ENCODE measurements at regions not wholly inside any gene's neighbourhood (a gene's known extent, or its start where the extent isn't known, plus 50 kb on each side); places are given as distances from the start of the nearest gene placed in this dataset.
"Not testable (repeated sequence)": the region's sequence is repeated elsewhere in the genome, so short reads cannot be mapped to it uniquely, and the experiment has no call there.

DNA sequence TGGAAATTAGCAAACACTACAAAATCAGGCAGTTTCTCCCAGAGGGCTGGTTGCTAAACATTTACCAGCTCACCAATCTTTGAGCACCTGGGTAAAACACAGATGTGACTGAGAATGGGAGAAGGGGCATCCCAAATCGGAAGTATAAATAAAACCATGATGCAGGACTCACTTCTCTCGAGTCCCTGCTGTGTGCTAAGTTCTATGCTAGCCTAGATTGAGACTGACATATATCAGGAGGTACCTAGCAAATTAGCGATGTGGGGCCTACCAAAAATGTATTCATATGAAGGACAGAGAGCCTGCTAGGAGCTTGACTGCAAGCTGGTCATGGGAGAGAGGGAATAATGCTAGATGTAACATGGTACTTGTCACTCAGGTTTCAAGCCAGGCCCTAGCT, 171.9 kb upstream of the PGRMC2 start:
- DNase-seq (ENCODE audit: low spot score) (no peak), ATAC-seq (no peak)

DNA sequence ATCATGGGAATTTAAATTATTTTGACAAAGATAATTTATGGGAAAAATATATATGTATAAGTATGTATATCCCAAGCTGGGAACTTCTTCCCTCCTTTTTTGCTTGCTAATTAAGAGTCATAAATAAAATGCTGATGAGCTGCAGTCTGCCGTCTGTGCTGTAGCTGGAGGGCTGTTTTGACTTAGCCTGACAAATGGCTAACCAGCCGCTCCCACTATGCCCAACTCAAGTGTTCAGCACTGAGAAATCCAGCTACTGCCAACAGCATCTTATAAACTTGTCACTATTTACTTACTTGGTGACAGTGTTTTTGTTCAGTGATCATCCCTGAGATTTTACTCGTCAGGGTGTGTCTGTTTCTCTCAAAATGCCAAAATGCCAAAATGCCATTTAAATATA, 171.2 kb upstream of the PGRMC2 start:
- no peak for ATAC-seq
- no peak for DNase-seq (ENCODE audit: low spot score)

DNA sequence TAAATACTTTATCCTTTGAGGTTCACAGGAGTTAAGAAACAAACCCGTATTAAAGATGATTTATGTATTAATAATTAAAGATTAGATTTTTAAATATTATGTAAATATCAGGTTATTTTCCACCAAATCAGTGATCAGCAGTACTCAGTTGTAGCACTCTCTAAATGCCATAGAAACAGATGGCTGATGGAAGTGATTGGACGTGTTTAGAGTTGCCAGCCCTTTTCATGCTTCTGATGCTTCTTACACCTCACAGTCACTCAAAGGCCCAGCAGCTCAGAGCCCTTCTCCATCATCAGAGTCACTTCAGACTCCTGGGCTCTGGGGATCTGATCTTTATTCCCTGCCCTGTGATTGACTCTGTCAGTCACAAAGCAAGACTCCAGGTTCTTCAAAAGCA, 170.1 kb upstream of the PGRMC2 start:
- ATAC-seq: no peak

DNA sequence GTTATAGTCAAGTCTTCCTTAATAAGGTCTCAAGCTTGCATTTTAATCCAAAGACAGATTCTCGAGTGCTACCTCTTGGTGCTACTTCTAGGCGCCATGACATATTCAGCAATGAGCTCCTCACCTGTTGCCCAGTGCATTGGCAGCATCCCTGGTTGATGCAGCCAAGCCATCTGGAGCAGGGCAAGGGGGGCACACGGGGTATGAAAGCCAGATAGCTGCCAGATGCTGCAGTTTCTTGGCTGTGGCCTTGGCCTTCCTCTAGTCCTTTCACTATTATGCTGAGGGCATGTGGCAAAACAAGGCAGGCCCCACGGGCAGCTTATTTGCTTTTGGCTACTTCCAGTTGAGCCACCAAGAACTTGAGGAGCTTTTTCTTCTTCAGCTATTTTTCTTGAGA, 168.6 kb upstream of the PGRMC2 start:
- ATAC-seq: no peak
- no peak for DNase-seq (ENCODE audit: low spot score)

More for the DNA sequence above, 170.1 kb upstream of the PGRMC2 start:
- no peak for DNase-seq (ENCODE audit: low spot score)

DNA sequence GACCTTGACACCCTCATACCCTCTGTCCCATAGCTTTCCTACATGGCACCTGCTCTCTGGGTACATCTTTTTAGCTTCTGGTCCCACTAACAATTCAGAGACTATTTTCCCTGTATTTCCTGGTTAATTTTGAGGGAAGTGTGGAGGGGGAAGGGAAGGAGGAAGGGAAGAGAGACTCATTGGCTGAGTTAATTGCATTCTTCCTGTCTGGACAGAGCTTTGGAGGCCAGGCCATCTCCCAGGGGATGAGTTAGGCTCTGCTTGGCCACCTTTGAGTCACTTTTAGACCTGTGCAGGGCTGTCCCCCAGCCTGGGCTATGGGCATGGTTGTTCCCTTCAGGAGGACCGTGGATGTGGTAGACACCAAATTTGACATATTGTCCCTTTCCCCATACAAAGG, 167.9 kb upstream of the PGRMC2 start:
- no peak for ATAC-seq
- no peak for DNase-seq (ENCODE audit: low spot score)

DNA sequence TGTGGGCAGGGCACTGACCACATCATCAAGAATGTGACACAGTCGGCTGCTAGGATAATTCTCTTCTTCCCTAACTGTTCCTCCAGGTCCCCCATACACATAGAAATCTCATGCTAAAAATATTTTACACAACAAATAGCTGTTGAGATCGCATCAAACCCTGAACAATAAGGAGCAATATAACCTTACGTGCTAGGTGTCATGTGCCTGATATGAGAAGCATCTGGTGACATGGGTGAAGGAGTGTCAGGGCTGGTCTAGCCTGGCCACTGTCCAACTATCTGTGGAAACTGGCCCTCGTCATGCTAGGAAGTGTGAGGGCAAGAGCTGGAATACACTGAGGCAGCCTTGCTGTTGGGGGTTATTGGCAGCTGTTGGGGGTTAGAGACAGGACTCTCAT, 167.3 kb upstream of the PGRMC2 start:
- ATAC-seq: no peak
- DNase-seq (ENCODE audit: low spot score): no peak

DNA sequence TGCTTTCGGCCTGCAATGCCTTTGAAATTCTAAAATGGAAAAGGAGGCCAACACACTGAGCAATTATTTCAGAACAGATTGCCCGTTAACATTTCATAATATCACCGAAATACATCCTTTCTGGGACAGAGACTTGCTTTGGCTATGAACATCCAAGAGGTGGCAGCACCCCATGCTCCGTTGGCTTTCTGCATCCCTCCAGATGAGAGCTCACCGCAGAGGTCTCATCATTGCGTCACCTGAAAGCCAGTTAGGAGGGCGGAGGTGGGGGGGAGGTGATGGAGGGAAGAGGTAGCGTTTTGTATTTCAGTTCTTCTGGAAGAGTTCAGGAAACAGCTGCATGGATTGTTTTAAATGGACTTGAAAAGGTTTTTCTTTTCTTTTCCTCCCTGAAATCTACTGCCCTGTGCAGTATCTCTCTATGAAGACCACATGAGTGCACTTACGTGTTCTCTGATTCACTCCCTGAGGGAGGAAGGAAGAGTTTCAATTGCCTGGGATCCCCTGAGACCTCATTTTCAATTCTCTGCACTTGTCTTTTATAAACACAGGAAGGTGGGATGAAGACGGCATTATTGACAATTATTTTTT, 166.8 kb upstream of the PGRMC2 start:
- ATAC-seq (peak; percentile 99), DNase-seq (ENCODE audit: low spot score) (peak; percentile 73)

DNA sequence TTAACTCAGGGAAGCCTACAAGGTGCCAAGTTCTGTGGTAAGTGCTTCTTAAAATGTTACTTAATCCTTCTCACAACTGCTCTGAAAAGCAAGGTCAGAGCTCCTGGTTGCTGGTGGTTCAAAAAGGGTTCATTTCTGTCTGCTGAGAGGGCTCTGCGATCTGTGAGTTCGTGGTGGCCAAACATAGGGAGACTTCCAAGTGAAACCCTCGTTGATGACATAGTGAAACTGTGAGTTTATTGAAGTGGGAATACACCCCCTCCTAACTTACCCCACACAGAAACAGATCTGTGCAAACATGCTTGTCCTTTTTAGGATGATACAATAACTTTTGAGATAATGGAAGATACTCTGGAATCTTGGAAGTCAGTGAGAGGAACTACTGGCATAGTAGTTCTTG, 164.8 kb upstream of the PGRMC2 start:
- ATAC-seq (no peak), DNase-seq (ENCODE audit: low spot score) (no peak)

DNA sequence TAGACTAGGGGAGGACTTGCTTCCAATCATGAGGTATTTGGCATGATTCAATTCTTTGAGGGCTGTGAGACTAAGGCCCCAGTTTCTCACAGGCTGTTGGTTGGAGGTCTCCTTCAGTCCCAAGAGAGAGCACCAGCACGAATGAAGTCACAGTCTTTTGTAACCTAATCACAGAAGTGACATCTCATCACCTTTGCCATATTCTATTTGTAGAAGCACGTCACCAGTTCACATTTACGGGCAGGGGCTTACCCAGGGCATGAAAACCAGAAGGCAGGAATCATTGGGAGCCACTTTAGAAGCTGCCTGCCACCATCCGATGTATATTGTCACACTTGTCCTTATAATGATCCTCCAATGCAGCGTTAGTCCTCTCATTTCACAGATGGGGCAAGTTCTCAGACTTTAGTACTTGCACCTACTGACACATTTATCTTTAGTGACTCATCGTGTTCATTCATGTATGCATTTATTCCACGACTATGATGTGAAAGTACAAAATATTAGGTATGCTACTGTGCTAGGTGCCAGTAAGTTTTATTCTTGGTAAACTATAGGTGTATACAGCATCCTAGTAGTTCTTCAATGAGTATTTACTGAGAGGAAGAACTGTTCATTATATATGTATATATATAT, 163.8 kb upstream of the PGRMC2 start:
- DNase-seq (ENCODE audit: low spot score) (no peak), ATAC-seq (no peak)

DNA sequence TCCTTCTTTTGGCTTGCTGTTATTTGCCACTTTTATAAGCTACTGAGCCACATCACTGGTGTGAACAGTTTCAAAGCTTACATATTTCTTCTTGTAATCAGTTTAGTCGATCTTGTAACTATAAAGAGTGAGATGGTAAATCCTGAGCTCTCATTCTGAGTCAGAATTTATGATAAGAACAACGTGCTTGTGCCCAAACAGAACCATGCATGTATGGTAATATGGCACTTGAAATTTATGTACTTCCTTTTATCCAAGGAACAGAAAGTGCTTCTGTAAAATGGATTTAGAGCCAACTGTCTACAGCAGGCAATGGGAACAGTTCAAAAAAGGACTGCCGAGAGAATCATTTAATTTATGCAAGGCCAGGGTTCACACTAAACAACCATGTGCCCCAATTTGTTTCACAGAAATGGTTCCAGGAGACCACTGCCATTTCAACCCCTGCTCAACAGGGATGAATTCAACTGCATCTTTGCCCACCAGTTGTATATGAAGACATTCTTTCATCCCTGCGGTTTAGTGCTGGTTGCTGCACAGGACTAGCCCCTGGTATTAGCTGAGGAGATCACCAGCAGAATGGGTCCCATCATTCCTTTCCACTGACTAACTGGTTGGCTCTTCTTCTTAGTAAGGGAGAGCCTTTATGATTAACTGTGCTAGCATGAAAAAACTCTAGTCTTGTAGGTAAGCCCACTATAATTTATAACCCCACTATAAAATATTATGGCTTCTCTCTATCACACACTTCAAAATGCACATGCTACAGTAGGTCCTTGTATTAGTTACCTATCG, 162.9 kb upstream of the PGRMC2 start:
- no peak for DNase-seq (ENCODE audit: low spot score)
- ATAC-seq: no peak

DNA sequence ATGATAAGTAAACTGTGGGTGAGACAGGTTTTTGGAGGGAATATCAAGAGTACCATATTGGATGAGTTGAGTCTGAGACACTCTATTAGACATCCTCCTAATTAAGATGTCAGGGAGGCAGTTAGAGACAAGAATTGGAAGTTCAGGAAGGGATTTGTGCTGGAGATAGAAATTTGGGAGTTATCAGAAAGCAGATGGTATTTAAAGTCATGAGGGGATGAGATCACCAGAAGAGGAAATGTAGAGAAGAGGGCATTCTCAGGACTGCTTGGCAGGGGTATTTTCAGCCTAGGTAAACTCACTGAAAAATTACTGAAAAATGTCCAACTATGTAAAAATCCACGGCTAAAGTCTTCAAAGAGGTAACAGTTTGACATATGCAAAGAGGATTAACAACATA, 161.6 kb upstream of the PGRMC2 start:
- no peak for DNase-seq (ENCODE audit: low spot score)
- no peak for ATAC-seq

DNA sequence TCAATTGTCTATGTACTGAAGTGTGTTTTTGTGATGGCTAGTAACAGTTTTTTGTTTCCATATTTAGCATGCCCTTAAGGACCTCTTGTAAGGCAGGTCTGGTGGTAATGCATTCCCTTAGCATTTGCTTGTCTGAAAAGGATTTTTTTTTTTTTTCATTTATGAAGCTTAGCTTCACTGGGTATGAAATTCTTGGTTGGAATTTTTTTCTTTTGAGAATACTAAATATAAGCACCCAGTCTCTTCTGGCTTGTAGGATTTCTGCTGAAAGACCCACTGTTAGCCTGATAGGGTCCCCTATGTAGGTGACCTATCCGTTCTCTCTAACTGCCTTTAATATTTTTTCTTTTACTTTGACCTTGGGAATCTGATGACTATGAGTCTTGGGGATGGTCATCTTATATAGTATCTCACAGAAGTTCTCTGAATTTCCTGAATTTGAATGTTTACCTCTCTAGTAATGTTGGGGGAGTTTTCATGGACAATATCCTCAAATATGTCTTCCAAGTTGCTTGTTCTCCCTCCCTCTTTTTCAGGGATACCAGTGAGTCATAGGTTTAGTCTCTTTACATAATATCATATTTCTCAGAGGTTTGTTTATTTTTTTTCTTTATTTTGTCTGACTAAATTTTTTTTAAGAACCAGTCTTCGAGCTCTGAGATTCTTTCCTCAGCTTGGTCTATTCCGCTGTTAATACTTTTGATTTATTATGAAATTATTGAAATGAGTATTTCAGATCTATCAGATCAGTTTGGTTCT, 157.1 kb upstream of the PGRMC2 start:
- ATAC-seq (no peak), DNase-seq (ENCODE audit: low spot score) (no peak)

DNA sequence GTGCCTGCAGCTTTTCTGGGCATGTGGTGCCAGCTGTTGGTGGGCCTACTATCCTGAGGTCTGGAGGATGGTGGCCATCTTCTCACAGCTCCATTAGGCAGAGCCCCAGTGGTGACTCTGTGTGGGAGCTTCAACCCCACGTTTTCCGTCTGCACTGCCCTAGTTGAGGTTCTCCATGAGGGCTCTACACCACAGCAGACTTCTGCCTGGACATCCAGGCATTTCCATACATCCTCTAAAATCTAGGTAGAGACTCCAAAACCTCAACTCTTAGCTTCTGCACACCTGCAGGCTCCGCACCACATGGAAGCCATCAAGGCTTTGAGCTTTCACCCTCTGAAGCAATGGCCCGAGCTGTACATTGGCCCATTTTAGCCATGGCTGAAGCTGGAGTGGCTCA, 153.3 kb upstream of the PGRMC2 start:
- ATAC-seq (no peak), DNase-seq (ENCODE audit: low spot score) (no peak)

DNA sequence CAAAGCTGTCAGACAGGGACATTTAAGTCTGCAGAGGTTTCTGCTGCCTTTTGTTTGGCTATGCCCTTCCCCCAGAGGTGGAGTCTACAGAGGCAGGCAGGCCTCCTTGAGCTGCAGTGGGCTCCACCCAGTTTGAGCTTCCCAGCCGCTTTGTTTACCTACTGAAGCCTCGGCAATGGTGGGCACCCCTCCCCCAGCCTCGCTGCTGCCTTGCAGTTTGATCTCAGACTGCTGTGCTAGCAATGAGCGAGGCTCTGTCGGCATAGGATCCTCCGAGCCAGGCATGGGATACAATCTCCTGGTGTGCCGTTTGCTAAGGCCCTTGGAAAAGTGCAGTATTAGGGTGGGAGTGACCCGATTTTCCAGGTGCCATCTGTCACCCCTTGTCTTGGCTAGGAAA, 149.4 kb upstream of the PGRMC2 start:
- not testable (repeated sequence) for ATAC-seq; DNase-seq (ENCODE audit: low spot score)

DNA sequence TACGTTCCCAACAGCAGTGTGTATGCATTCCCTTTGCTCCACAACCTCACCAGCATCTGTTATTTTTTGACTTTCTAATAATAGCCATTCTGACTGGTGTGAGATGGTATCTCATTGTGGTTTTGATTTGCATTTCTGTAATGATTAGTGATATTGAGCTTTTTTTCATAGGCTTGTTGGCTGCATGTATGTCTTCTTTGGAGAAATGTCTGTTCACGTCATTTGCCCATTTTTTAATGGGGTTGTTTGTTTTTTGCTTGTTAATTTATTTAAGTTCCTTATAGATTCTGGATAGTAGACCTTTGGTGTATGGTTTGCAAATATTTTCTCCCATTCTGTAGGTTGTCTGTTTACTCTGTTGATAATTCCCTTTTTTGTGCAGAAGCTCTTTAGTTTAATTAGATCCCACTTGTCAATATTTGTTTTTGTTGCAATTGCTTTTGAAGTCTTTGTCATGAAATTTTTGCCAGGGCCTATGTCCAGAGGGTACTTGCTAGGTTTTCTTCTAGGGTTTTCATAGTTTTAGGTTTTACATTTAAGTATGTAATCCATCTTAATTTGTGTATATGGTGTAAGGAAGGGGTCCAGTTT, 141.5 kb upstream of the PGRMC2 start:
- not testable (repeated sequence) for ATAC-seq; DNase-seq (ENCODE audit: low spot score)

DNA sequence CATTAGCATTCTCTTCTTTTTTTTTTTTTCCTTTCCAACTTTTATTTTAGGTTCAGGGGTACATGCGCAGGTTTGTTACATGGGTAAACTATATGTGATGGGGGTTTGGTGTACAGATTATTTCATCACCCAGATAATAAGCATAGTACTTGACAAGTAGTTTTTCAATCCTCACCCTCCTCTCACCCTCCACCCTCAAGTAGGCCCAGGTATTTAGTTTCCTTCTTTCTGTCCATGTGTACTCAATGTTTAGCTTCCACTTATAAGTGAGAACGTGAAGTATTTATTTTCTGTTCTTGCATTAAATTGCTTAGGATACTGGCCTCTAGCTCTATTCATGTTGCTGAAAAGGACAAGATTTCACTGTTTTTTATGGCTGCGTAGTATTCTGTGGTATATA, 140.8 kb upstream of the PGRMC2 start:
- DNase-seq (ENCODE audit: low spot score) (no peak), ATAC-seq (no peak)

DNA sequence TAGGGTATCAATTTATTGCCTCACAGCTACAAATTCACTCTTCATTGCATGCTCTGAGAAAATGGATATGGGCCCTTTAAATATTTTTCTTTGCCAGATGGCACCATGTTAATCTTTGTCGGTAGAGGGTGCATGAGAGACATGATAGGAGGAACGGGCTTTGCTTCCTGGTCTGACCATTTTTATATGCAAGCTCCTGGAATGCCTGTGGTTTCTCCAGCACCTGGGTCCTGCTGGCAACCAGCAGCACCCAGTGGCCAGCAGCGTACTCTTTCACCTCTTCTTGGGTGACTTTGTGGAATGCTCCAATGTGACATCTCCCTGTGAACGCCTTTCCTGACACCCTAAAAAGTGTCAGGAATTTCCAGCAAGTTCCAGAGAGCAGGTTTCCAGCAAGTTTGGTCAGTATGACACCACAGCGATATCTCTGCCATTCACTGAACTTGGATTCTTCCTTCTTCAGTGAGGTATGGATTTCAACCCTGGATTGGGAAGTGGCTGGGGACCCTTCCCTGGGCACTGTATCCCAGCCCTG, 140.3 kb upstream of the PGRMC2 start:
- DNase-seq (ENCODE audit: low spot score) (peak; percentile 65), ATAC-seq (peak; percentile 100)

DNA sequence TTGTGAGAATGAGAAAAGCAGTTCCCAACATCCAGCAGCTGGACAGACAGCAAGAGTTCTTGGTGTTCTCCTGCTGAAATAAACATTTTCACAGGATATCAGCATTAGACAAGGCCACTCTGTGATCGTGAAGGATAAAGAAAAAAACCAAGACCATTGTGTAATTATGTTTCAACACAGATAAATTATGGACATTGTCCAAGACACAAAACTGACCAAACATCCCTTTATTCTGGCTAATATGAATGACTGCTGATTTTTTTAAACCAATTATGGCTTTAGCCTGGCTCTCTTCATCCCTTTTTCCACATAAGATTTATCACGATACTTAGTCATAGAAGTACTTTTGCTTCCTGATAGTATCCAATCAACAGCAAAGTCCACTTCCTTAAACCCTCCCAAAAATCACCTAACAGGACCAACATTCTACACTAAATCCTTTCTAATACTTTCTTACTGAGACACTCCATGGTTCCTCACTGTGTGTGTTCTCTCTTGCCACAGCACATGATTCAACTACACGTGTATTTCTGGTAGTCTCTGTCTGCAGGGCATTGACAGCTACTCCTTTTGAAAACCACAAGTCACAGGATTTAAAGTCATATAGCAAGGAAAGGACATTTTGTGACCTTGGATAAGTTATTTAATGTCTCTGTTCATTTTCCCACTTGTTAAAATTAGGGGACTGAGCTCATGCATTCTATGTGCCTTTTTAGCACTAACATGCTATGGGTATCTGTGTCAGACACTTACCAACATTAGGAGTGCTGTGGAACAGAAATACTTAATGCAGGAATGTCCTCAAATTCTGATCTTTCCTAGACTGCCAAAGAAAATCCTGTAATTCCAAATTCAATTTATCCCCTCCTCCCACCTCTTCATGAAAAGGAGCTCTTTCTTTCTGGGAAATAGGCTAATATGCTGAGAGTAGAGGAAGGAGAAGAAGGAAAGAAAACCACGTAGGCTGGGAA, 137.2 kb upstream of the PGRMC2 start:
- DNase-seq (ENCODE audit: low spot score): no peak
- ATAC-seq: no peak

DNA sequence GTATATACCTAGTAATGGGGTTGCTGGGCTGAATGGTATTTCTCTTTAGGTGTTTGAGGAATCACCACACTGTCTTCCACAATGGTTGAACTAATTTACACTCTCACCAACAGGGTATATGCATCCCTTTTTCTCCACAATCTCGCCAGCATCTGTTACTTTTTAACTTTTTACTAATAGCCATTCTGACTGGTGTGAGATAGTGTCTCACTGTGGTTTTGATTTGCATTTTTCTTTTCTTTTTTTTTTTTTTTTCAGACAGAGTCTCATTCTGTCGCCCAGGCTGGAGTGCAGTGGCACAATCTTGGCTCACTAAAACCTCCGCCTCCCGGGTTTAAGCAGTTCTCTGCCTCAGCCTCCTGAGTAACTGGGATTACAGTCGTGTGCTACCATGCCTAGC, 134.7 kb upstream of the PGRMC2 start:
- not testable (repeated sequence) for DNase-seq (ENCODE audit: low spot score); ATAC-seq

DNA sequence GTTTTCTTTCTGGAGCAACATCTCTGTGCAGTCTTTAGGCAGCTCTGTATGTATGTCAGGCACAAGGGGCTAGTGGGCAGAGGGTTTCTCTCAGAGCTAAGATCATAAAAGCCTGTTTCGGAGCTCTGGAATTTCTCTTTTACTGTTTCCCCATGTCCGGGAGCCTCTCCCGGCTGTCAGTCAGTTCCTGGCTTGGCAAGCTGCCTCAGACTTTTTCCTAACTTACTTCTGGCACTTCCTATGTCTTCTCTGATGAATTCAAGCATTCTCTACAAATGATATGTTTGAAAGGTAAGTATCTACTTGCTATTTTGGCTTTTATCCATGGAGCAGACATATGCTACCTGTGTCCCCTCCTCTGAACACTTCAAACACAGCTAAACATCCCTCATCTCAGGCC, 129.3 kb upstream of the PGRMC2 start:
- ATAC-seq (no peak), DNase-seq (ENCODE audit: low spot score) (no peak)
